Suppressor macrophage treated with lipopolysaccharide for 4 hours (primary cell): ENCODE measurements at regions not wholly inside any gene's neighbourhood (a gene's known extent, or its start where the extent isn't known, plus 50 kb on each side); places are given as distances from the start of the nearest gene placed in this dataset.

Source experiments
- DNase-seq: peaks from one replicate; pipeline ENCODE4 v3.0.0-alpha.2; 2020

GRCh38 chr12:22916241-22916640 is 291.3 kb downstream of the ETNK1 start:
- DNase-seq, result no peak

GRCh38 chr12:22916815-22917214 is 291.8 kb downstream of the ETNK1 start:
- no peak for DNase-seq

GRCh38 chr12:22919883-22920282 is 294.9 kb downstream of the ETNK1 start:
- no peak for DNase-seq

DNA sequence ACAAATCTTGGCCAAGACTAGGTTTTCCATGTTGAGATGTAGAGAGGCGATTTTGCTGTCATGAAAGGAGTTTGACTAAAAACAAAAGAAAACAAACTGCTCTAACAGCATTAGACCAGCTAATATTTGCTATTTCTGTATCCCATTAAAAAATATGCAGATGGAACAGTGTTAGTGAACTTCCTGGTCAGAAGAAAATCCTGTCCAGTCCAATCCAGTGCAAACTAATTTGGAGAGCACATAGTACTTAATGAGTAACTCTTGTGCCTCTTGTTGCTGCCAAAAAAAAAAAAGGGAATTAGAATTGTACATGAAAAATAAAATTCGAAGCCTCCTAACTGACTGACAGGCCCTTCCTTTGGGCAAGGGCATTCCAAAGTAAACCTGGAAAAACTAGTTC is 298.8 kb downstream of the ETNK1 start:
- DNase-seq, result no peak

DNA sequence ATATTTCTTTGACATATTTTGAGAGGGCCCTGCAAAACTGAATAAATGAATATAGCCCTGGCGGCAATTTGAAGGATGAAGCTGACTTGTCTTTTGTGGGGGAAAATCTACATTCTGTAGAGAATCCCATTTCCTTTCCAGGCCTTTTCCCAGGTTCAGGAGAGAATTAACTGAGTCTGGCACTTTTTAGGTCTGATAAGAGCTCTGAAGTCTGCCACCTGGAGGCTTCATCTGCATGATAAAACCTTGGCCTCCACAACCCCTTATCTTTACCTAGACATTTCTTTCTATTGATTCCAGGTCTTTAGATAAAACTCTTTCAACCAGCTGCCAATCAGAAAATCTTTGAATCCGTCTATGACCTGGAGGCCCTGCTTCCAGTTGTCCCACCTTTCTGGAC is 299.4 kb downstream of the ETNK1 start:
- no peak for DNase-seq

DNA sequence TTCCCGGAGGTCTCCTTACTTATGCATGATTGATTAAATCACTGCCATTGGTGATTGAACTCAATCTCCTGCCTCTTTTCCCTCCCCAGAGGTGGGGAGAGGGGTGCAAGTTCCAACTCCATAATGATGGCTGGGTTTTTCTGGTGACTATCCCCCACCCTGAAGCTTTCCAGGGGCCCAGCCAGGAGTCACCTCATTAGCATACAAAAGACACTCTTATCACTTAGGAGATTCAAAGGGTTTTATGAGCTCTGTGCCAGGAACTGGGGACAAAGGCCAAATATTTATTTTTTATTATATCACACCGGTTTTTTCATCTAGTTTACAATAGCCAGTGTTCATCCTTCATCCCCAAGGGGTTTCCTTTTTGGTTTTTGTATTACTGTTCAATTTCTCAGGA is 300.7 kb downstream of the ETNK1 start:
- DNase-seq, result no peak

- no peak for DNase-seq
Observed at GRCh38 chr12:22932431-22932830, 307.5 kb downstream of the ETNK1 start.

DNA sequence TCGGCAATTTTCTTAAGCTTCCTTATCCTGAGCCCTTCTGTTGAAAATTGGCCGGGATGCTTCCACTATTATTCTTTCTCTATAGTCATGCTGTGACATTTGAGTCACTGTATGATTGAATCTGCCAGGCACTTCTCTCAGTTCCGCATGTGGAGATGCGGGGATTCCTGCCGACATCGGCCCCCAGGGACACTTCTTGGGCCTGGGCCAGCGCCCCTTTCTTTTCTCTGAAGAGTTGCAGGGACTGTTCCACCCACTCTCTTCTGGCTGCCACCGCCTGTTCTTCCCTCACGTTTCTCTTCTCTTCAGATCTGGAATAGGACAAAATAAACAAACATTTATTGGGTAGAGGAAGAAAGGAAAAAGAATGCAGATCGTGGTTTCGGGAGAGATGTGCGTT is 310.1 kb downstream of the ETNK1 start:
- DNase-seq, result no peak

DNA sequence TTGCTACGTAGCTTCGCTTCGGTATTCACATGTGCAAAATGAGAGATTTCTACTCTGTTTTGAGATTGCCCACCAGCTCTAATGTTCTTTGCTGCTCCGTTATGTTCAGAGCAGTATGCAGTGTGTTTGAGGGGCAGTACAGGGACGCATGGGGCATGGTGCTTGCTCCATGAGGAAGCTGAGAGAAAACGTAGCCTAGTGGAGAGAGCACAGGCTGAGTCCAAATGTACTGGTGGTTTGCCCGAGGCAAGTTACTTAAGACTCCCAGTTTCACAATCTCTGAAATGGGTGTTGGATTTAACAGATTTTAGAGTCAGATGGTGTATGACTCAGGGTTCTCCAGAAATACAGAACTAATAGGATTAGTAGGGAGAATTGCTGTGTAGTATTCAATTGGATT is 310.5 kb downstream of the ETNK1 start:
- no peak for DNase-seq

DNA sequence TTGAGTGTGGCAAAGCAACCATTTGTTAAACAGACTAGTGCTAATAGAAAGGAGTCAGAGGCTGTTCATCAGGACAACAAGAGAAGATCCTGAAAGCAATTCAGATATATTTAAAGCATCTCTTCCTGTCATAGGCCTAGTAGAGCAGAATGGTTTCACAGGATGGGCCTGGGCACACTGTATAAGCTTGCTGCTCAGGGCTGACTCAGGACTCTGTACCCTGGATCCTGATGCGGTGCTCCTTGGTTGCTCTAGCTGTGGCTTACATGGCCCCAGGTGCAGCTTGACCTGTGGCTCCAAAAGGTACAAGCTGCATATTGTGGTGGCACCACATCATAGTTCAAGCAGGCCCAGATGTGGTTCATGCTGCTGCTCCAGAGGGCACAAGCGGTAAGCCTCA is 313.4 kb downstream of the ETNK1 start:
- no peak for DNase-seq

DNA sequence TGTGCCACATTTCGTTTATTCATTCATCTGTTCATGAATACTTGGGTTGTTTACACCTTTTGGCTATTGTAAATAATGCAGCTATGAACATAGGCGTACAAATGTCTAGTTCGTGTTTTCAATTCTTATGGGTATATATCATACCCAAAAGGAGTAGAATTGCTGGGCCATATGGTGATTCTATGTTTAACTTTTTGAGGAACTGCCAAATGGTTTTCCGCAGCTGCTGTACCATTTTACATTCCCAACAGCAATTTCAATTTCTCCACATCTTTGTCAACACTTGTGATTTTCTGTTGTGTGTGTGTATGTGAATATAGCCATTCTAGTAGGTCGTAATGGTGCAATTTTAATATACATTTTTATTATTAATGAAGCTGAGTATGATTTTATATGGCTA is 326.2 kb downstream of the ETNK1 start:
- DNase-seq, result no peak

DNA sequence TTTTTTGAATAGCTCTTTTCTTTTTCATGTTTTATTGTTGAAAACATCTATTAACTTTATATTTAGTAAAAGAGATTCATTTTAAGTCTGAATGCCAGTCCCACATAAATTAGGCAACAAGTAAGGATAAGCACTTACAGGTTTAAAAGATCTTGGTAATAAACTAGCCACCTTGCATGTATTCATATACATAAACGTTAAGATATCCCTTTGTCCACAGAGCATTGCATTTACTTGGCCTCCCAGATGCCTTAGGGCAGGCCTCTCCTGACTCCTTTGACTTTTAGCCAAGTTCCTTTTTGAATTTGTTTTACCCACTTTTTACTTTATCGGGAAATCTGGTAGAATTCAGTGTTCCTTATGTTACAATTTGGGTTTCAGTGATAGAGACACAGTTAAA is 331.7 kb downstream of the ETNK1 start:
- DNase-seq, result no peak

GRCh38 chr12:22967171-22967570 is 342.2 kb downstream of the ETNK1 start:
- no peak for DNase-seq

GRCh38 chr12:22969521-22969920 is 344.6 kb downstream of the ETNK1 start:
- DNase-seq, result no peak

DNA sequence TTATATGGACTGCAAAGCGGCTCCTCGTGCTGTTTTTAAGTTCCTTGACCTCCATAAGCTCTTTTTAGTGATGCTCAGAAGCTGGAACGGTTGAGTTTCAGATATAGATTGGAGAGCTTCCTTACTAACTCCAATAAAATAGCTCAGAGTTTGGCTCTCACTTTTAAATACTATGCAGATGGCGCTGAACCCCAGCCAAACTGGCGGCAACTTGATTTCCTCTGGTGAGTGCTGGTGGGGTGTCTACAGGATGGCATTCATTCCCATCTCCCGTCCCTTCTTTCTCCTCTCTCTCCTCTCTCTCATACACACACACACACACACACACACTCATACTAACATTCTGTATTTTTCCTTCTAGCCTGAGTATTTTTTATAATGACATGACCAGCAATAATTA is 346.3 kb downstream of the ETNK1 start:
- DNase-seq, result no peak

DNA sequence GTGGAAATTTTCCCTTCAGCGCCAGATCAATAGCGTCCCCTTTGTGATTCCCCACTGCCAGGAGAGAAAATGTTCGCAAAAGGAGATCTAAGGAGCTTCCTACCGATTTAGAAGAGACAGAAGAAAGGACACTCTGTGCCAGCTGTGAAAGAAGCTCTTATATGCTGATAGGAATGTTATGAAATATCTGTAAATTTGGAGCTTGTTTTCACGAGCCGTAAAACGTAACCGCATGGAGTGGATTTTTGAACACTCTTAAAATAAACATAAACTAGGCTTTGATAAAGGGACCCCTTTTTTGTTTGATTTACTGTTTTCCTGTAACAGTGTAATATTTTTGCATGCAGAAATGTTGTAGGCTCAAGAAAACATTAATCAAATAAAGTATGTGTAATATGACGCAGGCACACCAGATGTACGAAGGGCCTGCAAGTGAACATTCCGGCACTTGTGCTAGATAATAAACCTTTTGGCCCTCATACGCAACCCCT is 346.8 kb downstream of the ETNK1 start:
- DNase-seq, result no peak

DNA sequence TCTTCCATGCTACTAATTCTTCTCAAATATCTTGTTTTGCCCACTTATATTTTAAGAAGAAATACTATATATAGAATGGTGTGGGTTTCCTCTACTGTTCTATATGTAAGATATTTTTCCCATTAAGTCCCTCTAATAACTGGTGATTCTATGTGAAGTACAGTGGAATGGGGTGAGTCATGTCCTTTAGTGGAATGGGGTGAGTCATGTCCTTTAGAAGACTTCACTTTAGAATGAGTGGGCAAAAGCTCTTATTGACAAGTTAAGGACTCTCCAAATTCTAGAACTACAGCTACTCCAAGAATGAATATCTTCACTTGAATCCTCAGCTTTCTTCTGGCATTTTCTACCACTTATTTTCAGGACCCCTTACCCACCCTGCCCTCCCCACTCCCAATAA is 349.9 kb downstream of the ETNK1 start:
- peak; percentile 1 for DNase-seq

- no peak for DNase-seq
Observed at GRCh38 chr12:22978962-22979361, 354.0 kb downstream of the ETNK1 start.

- DNase-seq, result no peak
Observed at GRCh38 chr12:22979854-22980469, 355.0 kb downstream of the ETNK1 start.

- no peak for DNase-seq
Observed at GRCh38 chr12:22981711-22982110, 356.7 kb downstream of the ETNK1 start.

DNA sequence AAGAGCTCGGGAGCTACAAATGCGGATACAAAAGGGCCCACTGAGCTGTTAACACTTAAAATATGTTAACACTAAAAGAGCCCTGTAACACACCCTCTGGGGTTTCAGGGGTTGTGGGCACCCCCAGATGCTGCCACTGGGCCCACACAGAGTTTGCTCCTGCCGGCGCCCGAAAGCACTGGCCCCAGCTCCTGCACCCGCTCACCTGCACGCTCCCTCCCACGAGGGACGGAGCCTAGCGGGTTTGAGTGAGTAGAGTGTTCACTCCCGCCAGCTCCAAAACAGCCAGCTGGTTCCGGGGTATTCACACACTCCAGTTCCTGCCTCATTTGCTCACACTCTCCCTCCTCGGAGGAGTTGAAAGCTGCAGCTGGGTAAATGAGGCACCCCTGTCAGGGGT is 357.7 kb downstream of the ETNK1 start:
- no peak for DNase-seq

- no peak for DNase-seq
Observed at GRCh38 chr12:22986997-22987396, 362.0 kb downstream of the ETNK1 start.

GRCh38 chr12:22990501-22990900 is 365.5 kb downstream of the ETNK1 start:
- DNase-seq, result no peak

DNA sequence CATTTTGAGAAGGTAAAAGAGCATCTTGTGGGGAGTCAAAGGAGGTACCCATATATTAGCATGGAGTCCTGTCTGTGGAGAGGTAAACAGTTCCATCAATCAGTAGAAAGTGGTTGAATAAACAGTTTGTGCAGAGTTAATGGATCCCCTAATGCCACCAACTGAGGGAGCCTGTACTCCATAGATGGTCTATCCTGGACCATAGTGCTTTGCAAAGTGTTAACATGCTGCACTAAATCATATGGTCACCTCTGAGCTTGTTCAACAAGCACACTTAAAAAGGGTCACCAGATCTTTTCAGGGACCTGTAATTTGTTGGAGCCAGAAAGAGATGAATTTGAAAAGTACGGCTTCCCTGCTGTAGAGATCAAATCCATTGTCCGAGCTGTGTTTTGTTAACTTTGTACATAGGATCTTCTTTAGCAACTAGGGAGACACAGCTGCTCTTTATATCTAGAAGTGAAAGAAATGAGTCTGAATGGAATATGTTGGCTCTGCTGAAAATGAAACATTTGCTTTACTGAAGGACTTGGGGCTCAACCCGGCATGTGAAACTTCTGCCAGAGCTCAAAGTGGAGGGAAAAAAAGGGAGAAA is 366.4 kb downstream of the ETNK1 start:
- DNase-seq, result no peak
